Muscle layer of colon (tissue), 2 donors: ENCODE measurements at regions not wholly inside any gene's neighbourhood (a gene's known extent, or its start where the extent isn't known, plus 50 kb on each side); places are given as distances from the start of the nearest gene placed in this dataset.

Experiments used
- H3K27ac ChIP-seq: one replicate; pipeline ENCODE4 v1.7.0; 2013; ENCODE audit warnings: low read depth, mild to moderate bottlenecking, low read length, moderate library complexity
- H3K27me3 ChIP-seq, 2 donors: one replicate each; pipeline ENCODE4 v1.7.0; 2013; ENCODE audit warnings: low read length in 2 of 2, mild to moderate bottlenecking in 2 of 2; ENCODE audit not compliant: insufficient read depth in 2 of 2, control insufficient read depth in 1 of 2
- H3K36me3 ChIP-seq: one replicate; pipeline ENCODE4 v1.7.0; 2013; ENCODE audit warnings: mild to moderate bottlenecking, low read length; ENCODE audit not compliant: insufficient read depth
- H3K4me1 ChIP-seq: one replicate; pipeline ENCODE4 v1.7.0; 2013; ENCODE audit warnings: mild to moderate bottlenecking, low read length; ENCODE audit not compliant: insufficient read depth
- H3K4me3 ChIP-seq, 2 donors: one replicate each; pipeline ENCODE4 v1.7.0; 2013; ENCODE audit warnings: low read length in 2 of 2, low read depth in 1 of 2, mild to moderate bottlenecking in 1 of 2, moderate library complexity in 1 of 2
- H3K9ac ChIP-seq: one replicate; pipeline ENCODE4 v1.7.0; 2013; ENCODE audit warnings: low read length
- H3K9me3 ChIP-seq: one replicate; pipeline ENCODE4 v1.7.0; 2013; ENCODE audit warnings: mild to moderate bottlenecking, low read length
- donor health status: abdominal sarcoma.
- donor health status: Adenocarcinoma of cecum.

DNA sequence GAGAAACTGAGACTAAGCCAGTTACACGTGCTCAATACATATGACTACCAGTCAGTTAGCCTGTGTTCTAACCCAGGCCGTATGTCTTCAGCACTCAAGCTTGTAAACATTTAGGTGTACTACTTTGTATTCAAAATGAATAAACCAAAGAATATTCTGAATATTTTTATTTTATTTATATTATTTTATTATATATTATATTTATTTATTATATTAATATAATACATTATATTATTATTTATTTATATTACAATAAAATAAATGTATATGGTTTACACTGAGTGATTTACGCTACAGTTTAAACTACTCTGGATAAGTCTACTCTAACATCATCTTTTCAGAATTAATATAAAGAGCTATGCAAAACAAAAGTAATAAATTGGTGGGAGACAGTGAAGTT lies 691.5 kb downstream of the CENPC start:
- Histone ChIP-seq H3K4me3 (no peak overlapping the region), H3K27ac (no peak overlapping the region), H3K4me1 (no peaks in the 10 kb centered on the region), H3K36me3 (no peaks in the 10 kb centered on the region), H3K9me3 (no peaks in the 10 kb centered on the region), H3K27me3 (no peaks in the 10 kb centered on the region), H3K9ac (no peak overlapping the region)

DNA sequence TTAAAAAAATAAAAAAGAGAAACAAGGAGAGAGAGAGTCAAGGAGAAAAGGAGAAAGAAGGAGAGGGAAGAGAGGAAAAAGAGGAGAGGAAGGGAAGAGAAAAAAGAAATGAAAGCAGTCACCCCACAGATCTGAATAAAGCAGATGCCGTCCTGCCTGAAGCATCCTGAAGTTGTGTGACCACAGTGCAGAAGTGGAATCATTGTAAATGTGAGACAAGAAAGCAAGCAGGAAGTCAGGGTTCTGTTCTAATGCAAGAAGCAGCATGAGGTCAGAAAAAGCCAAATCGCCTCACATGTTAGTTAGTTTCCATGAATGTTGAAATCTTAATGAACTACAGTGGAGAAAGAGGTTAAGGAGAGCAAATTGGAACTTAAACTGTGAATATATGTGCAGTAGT lies 692.5 kb downstream of the CENPC start:
- Histone ChIP-seq H3K9me3 (no peaks in the 10 kb centered on the region), H3K9ac (no peak overlapping the region), H3K4me3 (no peak overlapping the region), H3K27me3 (no peaks in the 10 kb centered on the region), H3K27ac (no peak overlapping the region), H3K36me3 (no peaks in the 10 kb centered on the region), H3K4me1 (no peaks in the 10 kb centered on the region)

DNA sequence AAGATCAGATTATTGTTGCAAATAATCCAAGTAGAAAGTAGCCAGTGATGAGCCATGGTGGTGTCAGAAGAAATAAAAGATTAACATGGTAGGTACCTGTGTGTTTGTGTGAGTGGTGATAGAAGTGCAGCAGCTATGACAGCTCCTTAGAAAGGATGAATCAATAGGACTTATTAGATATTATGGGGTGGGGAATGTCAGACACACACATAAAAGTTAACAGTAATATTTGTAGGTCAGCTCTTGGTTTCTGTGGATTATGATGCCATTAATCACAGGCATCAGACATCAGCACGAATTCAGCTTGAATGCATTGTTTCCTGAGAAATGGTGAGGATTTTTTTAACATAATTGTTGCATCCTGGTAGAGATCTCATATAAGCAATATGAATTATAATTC lies 695.7 kb downstream of the CENPC start:
- no peaks in the 10 kb centered on the region for H3K36me3 ChIP-seq
- H3K9me3 ChIP-seq, result no peaks in the 10 kb centered on the region
- no peaks in the 10 kb centered on the region for H3K4me1 ChIP-seq
- no peak overlapping the region for H3K4me3 ChIP-seq
- no peak overlapping the region for H3K9ac ChIP-seq
- H3K27me3 ChIP-seq, result no peaks in the 10 kb centered on the region
- no peak overlapping the region for H3K27ac ChIP-seq

DNA sequence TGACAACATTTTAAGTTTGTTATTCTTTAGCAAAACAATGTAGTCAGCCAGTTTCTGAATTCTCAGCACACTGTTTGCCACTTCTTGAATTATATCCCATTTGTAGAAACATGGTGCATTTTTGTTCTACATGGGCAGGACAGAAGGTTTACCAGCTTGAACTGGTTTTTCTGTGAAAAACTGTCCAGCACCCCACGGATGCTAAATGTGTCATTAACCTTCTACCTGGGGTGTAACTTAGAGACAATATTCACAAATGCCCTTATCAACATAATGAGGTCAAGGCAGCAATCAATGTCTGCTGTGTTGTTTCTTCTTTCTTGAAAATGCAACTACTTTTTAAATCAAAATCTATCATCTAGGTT lies 702.6 kb downstream of the CENPC start:
- Histone ChIP-seq H3K9me3 (no peaks in the 10 kb centered on the region), H3K27me3 (no peaks in the 10 kb centered on the region)

DNA sequence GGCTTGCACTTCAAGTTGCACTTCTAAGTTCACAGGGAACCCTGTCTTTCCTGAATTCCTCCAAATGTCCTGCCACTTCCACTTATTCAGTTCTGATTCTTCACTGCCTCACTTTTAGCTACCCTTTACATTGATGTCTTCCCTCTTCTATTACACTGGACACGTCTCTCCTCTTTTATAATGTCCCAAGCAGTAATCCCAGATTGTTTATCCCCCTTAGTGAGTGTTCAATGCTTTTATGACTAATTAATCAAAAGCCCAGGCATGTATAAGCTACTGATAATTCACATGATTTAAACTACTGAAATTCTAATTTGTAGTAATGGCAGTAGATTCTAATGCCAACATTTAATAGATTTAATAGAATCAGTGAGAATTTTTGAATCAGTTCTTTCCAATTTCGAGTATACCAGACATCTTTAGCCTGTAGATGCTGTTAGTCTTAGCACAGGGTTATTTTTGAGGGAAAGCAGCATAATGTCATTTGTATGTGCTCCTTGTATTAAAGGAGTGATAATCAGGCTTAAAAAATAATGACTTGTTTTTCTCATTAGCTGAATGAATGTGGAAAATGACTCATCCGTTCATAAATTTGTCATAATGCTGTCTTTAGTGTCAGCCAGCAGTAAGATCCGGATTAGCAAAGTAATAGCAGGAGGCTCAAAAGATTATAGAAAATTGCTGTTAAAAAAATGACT lies 703.1 kb downstream of the CENPC start:
- Histone ChIP-seq H3K4me1 (no peaks in the 10 kb centered on the region), H3K9me3 (no peaks in the 10 kb centered on the region), H3K9ac (no peak overlapping the region)

More for the DNA sequence above, 702.6 kb downstream of the CENPC start:
- Histone ChIP-seq H3K9ac (no peak overlapping the region), H3K4me3 (no peak overlapping the region), H3K27ac (no peak overlapping the region), H3K36me3 (no peaks in the 10 kb centered on the region), H3K4me1 (no peaks in the 10 kb centered on the region)

DNA sequence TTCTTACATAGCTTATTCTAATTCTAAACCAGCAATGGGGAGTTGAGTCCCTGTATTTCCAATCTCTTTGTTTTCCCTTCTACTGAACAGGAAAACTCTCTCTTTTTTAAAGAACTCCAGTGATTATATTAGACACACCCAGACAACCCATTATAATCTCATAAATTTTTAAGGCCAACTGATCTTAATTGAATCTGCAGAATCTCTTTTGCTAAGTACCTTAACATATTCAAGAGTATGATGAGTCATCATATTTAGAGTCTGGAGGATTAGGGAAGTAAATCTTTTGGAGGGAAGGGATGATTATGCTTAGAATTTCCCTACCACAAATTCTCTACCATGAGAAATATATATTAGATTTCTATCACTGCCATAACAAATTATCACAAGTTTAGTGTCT lies 705.1 kb downstream of the CENPC start:
- Histone ChIP-seq H3K4me1 (no peaks in the 10 kb centered on the region), H3K27ac (no peak overlapping the region), H3K9ac (no peak overlapping the region), H3K36me3 (no peaks in the 10 kb centered on the region), H3K4me3 (no peak overlapping the region), H3K27me3 (no peaks in the 10 kb centered on the region), H3K9me3 (no peaks in the 10 kb centered on the region)

More for the DNA sequence above, 703.1 kb downstream of the CENPC start:
- H3K4me3 ChIP-seq, result no peak overlapping the region
- H3K27ac ChIP-seq, result no peak overlapping the region
- H3K27me3 ChIP-seq, result no peaks in the 10 kb centered on the region
- no peaks in the 10 kb centered on the region for H3K36me3 ChIP-seq

DNA sequence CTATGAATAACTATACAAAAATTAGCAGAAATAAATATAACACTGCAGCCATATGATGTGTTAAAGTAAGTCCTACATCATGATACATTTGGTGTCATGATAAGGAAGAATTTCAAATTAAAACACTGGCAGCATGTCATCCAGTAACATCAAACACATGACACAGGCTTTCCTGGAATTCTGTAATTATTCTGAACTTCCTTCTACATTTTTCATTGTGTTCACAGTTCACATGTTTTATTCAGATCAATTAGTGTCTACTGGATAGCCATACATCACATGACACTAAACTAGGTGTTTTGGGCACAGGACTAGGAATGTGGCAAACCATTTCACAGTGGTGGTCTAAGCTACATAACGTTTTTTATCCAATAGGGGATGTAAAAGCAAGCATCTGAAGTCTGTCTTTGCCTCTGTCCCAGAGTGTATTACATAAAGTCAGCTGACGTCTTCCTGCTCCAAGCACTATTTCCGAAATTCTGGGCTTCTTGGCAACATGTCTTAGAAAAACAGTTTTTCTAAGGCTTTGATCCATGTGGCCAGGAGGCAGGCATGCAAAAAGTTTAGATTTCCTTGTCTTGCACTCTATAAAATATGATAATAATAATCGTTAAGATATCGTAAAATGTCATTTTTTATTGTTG lies 707.9 kb downstream of the CENPC start:
- Histone ChIP-seq H3K27ac (no peak overlapping the region), H3K9me3 (no peaks in the 10 kb centered on the region), H3K27me3 (no peaks in the 10 kb centered on the region), H3K9ac (no peak overlapping the region), H3K36me3 (no peaks in the 10 kb centered on the region), H3K4me3 (no peak overlapping the region), H3K4me1 (no peaks in the 10 kb centered on the region)

DNA sequence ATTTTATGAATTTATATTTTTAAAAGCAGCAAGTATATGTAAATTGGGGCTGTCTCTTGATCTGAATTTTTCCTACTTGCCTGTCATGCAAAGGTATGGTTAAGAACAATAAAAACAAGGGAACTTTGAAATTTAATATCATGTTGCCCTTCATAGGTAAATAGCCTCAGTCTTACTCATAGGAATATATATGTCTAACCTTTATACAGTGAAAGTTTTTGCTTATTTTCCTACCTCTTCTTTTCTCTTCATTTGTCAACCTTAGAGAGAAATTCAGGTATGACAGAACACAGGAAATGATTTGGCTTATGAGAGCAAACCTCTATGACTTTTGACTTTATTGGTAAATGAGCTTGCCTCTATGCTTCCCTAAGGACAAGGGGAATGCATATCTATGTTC lies 716.0 kb downstream of the CENPC start:
- no peak overlapping the region for H3K4me3 ChIP-seq
- H3K36me3 ChIP-seq, result no peaks in the 10 kb centered on the region
- H3K4me1 ChIP-seq, result no peaks in the 10 kb centered on the region
- no peak overlapping the region for H3K27ac ChIP-seq
- H3K9ac ChIP-seq, result no peak overlapping the region
- no peaks in the 10 kb centered on the region for H3K27me3 ChIP-seq
- H3K9me3 ChIP-seq, result no peaks in the 10 kb centered on the region

DNA sequence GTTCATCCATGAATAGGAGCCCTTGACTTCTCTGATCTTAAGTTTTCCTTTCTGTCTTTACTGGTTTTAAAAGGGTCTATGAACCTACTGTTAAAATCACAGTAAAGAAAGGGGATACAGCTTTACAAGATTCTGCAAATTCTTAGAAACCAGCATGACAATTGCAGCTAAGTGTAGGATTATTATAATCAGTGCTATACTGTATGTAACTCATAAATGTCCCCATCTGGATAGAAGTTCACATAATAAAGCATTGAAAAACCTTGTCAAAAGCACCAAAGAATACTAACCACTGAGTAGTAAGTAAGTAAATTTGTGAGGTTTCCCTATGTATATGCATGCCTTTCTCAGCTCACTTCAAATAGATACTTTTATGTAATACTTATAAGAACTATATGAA lies 724.6 kb downstream of the CENPC start:
- H3K9me3 ChIP-seq, result no peaks in the 10 kb centered on the region
- no peak overlapping the region for H3K9ac ChIP-seq
- H3K4me1 ChIP-seq, result no peaks in the 10 kb centered on the region
- H3K27me3 ChIP-seq, result no peaks in the 10 kb centered on the region
- H3K4me3 ChIP-seq, result no peak overlapping the region
- no peaks in the 10 kb centered on the region for H3K36me3 ChIP-seq
- no peak overlapping the region for H3K27ac ChIP-seq

DNA sequence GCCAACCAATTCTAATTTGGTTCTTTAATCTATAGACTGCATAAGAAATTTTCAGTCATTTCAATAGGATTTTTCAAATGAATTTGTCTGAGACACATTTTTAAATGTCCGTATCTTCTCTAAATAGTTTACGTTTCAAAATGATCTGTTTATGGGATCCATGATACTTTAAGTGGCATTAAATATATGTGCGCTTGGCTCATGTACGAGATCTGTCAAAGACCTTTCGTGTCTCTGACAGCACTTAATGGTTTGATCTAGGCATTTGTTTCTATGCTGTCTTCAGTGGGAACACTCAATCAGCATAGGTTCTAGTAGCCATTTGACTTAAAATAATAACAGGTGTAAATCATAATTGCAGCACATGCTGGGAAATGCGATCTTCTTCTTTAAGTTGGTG lies 731.0 kb downstream of the CENPC start:
- Histone ChIP-seq H3K27ac (no peak overlapping the region), H3K9ac (no peak overlapping the region), H3K27me3 (no peaks in the 10 kb centered on the region), H3K36me3 (no peaks in the 10 kb centered on the region), H3K4me1 (no peaks in the 10 kb centered on the region), H3K4me3 (no peak overlapping the region), H3K9me3 (no peaks in the 10 kb centered on the region)

DNA sequence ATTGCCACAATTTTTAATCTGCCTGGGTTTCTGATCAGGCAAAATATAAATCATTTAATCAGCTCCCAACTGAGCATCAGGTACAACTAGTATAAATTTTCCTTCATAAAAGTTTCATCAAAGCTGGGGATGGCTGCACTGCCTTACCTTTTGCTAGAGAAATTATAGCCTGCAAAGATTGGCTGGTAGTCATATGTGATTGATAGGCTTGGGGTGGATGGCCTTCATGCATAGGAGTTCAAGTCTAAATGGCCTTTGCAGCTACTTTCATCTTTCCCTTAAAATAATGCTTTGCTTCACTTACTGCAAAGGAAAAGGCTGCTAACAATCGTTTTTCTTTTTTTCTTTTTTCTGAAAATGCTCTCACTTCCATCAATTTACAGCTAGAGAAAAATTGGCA lies 739.7 kb downstream of the CENPC start:
- no peaks in the 10 kb centered on the region for H3K27me3 ChIP-seq
- no peak overlapping the region for H3K27ac ChIP-seq
- H3K9ac ChIP-seq, result no peak overlapping the region
- no peaks in the 10 kb centered on the region for H3K36me3 ChIP-seq
- no peak overlapping the region for H3K4me3 ChIP-seq
- no peaks in the 10 kb centered on the region for H3K9me3 ChIP-seq
- H3K4me1 ChIP-seq, result no peaks in the 10 kb centered on the region

DNA sequence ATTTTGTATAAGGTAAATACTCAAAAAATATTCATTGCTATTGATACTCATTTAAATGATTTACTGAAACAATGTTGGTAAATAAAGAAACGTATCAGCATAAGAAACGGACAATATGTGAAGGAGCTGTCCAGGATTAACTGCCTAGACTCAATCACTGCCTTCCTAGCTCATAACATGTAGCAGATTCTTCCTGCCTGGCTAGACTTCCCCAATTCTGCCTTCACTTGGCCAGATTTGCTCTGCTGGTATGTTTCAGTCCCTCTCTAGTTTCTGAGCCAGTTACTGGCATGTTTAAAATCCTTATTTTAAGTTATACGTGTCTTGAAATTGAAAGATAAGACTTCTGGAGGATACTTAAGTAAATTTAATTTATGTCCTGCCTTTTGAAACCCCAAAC lies 740.3 kb downstream of the CENPC start:
- H3K27ac ChIP-seq, result no peak overlapping the region
- no peak overlapping the region for H3K9ac ChIP-seq

More for the DNA sequence above, 740.3 kb downstream of the CENPC start:
- Histone ChIP-seq H3K9me3 (no peaks in the 10 kb centered on the region), H3K27me3 (no peaks in the 10 kb centered on the region), H3K4me1 (no peaks in the 10 kb centered on the region), H3K4me3 (no peak overlapping the region), H3K36me3 (no peaks in the 10 kb centered on the region)
